H9 (cell line): ENCODE measurements at regions not wholly inside any gene's neighbourhood (a gene's known extent, or its start where the extent isn't known, plus 50 kb on each side); places are given as distances from the start of the nearest gene placed in this dataset.

Source experiments
- DNase-seq: peaks from one replicate; pipeline ENCODE4 v3.0.0-alpha.2; 2017
- H2AFZ ChIP-seq: one replicate; pipeline ENCODE4 v1.6.1; 2013; ENCODE audit warnings: mild to moderate bottlenecking, low read length, control low read depth, moderate library complexity
- H2AK5ac ChIP-seq: 2 replicates; pipeline ENCODE4 v1.6.1; 2013; ENCODE audit warnings: low read length, control low read depth, mixed read lengths; ENCODE audit not compliant: insufficient read length
- H2BK120ac ChIP-seq: one replicate; pipeline ENCODE4 v1.6.1; 2013; ENCODE audit warnings: low read depth, mild to moderate bottlenecking, low read length, control low read depth, inconsistent platforms; ENCODE audit not compliant: poor library complexity, severe bottlenecking
- H2BK12ac ChIP-seq: 2 replicates; pipeline ENCODE4 v1.6.1; 2013; ENCODE audit warnings: low read length, control low read depth, mixed read lengths, low read depth; ENCODE audit not compliant: insufficient read length
- H2BK15ac ChIP-seq: 2 replicates; pipeline ENCODE4 v1.6.1; 2013; ENCODE audit warnings: low read depth, low read length, control low read depth
- H2BK20ac ChIP-seq: one replicate; pipeline ENCODE4 v1.6.1; 2013; ENCODE audit warnings: low read depth, mild to moderate bottlenecking, low read length, control low read depth, inconsistent platforms; ENCODE audit not compliant: poor library complexity, severe bottlenecking
- H2BK5ac ChIP-seq: 2 replicates; pipeline ENCODE4 v1.6.1; 2013; ENCODE audit warnings: low read length, control low read depth, mixed read lengths; ENCODE audit not compliant: insufficient read length
- H3K14ac ChIP-seq: 2 replicates; pipeline ENCODE4 v1.6.1; 2013; ENCODE audit warnings: low read length, control low read depth; ENCODE audit not compliant: insufficient read depth
- H3K18ac ChIP-seq: 2 replicates; pipeline ENCODE4 v1.6.1; 2013; ENCODE audit warnings: low read depth, mild to moderate bottlenecking, mixed read lengths, low read length, control low read depth; ENCODE audit not compliant: insufficient read length
- H3K23ac ChIP-seq: 2 replicates; pipeline ENCODE4 v1.6.1; 2013; ENCODE audit warnings: low read length, control low read depth, mixed read lengths, low read depth; ENCODE audit not compliant: insufficient read length
- H3K23me2 ChIP-seq: 2 replicates; pipeline ENCODE4 v1.6.1; 2013; ENCODE audit warnings: low read depth, mild to moderate bottlenecking, mixed read lengths, low read length, control low read depth; ENCODE audit not compliant: insufficient read length, poor library complexity, severe bottlenecking
- H3K27ac ChIP-seq: 2 replicates; pipeline ENCODE4 v1.5.1; 2013; ENCODE audit warnings: low read length, control low read depth, mixed read lengths, low read depth; ENCODE audit not compliant: insufficient read length
- H3K27me3 ChIP-seq: 2 replicates; pipeline ENCODE4 v1.6.1; 2013; ENCODE audit warnings: low read length, control low read depth, inconsistent platforms; ENCODE audit not compliant: insufficient read depth
- H3K4ac ChIP-seq: 2 replicates; pipeline ENCODE4 v1.6.1; 2013; ENCODE audit warnings: low read depth, mild to moderate bottlenecking, control low read depth, inconsistent platforms, low read length, moderate library complexity
- H3K4me1 ChIP-seq: 2 replicates; pipeline ENCODE4 v1.6.1; 2013; ENCODE audit warnings: low read length, control low read depth, inconsistent platforms; ENCODE audit not compliant: insufficient read depth
- H3K4me2 ChIP-seq: 2 replicates; pipeline ENCODE4 v1.6.1; 2013; ENCODE audit warnings: low read length, control low read depth, mixed read lengths; ENCODE audit not compliant: insufficient read length, insufficient read depth
- H3K56ac ChIP-seq: 2 replicates; pipeline ENCODE4 v1.6.1; 2013; ENCODE audit warnings: low read depth, mild to moderate bottlenecking, mixed read lengths, low read length, control low read depth; ENCODE audit not compliant: insufficient read length
- H3K79me1 ChIP-seq: 2 replicates; pipeline ENCODE4 v1.6.1; 2013; ENCODE audit warnings: low read depth, mild to moderate bottlenecking, moderate library complexity, low read length, control low read depth, inconsistent platforms; ENCODE audit not compliant: insufficient read depth, poor library complexity, severe bottlenecking
- H3K79me2 ChIP-seq: 2 replicates; pipeline ENCODE4 v1.6.1; 2013; ENCODE audit warnings: low read length, control low read depth, inconsistent platforms; ENCODE audit not compliant: insufficient read depth
- H3K9ac ChIP-seq: 2 replicates; pipeline ENCODE4 v1.6.1; 2013; ENCODE audit warnings: low read length, control low read depth, mixed read lengths; ENCODE audit not compliant: insufficient read length; ENCODE audit errors: extremely low read depth
- H3K9me3 ChIP-seq: one replicate; pipeline ENCODE4 v1.6.1; 2013; ENCODE audit warnings: low read depth, low read length, inconsistent platforms; ENCODE audit not compliant: control insufficient read depth
- H3T11ph ChIP-seq: one replicate; pipeline ENCODE4 v1.6.1; 2013; ENCODE audit warnings: mild to moderate bottlenecking, low read length, control low read depth, inconsistent platforms
- H4K20me1 ChIP-seq: one replicate; pipeline ENCODE4 v1.6.1; 2013; ENCODE audit not compliant: control insufficient read depth, insufficient read length, insufficient read depth
- H4K5ac ChIP-seq: 2 replicates; pipeline ENCODE4 v1.6.1; 2013; ENCODE audit warnings: low read depth, mild to moderate bottlenecking, mixed read lengths, low read length, control low read depth; ENCODE audit not compliant: insufficient read length
- H4K8ac ChIP-seq: replicated peaks from 2 replicates; pipeline ENCODE4 v1.6.1; 2013; ENCODE audit warnings: low read length, control low read depth, mixed read lengths, low read depth; ENCODE audit not compliant: insufficient read length
- H4K91ac ChIP-seq: 2 replicates; pipeline ENCODE4 v1.6.1; 2013; ENCODE audit warnings: low read depth, mild to moderate bottlenecking, moderate library complexity, mixed read lengths, low read length, control low read depth; ENCODE audit not compliant: insufficient read length
- H3K27ac Mint-ChIP-seq, 3 experiments: 2 replicates in 2 of 3; 3 replicates in 1 of 3; pipeline ENCODE4 v1.8.0; 2020 to 2021; ENCODE audit warnings: mixed read lengths in 3 of 3, mild to moderate bottlenecking in 1 of 3, moderate library complexity in 1 of 3
- H3K27me3 Mint-ChIP-seq: 2 replicates; pipeline ENCODE4 v1.8.0; 2021; ENCODE audit warnings: low read depth, mild to moderate bottlenecking, moderate library complexity, mixed read lengths
- H3K36me3 Mint-ChIP-seq, 3 experiments: 2 replicates in 2 of 3; 3 replicates in 1 of 3; pipeline ENCODE4 v1.8.0; 2020 to 2021; ENCODE audit warnings: low read depth in 3 of 3, mixed read lengths in 3 of 3; ENCODE audit not compliant: insufficient read depth in 1 of 3
- H3K4me1 Mint-ChIP-seq, 2 experiments: 2 replicates each; pipeline ENCODE4 v1.8.0; 2020; ENCODE audit warnings: mixed read lengths in 2 of 2
- H3K4me3 Mint-ChIP-seq, 2 experiments: 2 replicates in 1 of 2; 3 replicates in 1 of 2; pipeline ENCODE4 v1.8.0; 2020 to 2021; ENCODE audit warnings: mild to moderate bottlenecking in 2 of 2, mixed read lengths in 2 of 2, moderate library complexity in 1 of 2
- H3K9me3 Mint-ChIP-seq, 2 experiments: 2 replicates in 1 of 2; 3 replicates in 1 of 2; pipeline ENCODE4 v1.8.0; 2020; ENCODE audit warnings: mild to moderate bottlenecking in 2 of 2, mixed read lengths in 2 of 2, moderate library complexity in 1 of 2
- CTCF ChIP-seq: fragments of 200-600 bp; sonication (generic); conservative IDR thresholded peaks from 3 replicates; pipeline ENCODE4 v1.8.0; 2021; ENCODE audit warnings: antibody characterized with exemption, mild to moderate bottlenecking
- WGBS: extraction: QIAGEN DNeasy Blood & Tissue Kit; methylation state at CpG from one replicate; pipeline ENCODE4 v1.1.7; 2013; ENCODE audit warnings: missing lambda C conversion rate, low lambda C conversion rate, mixed read lengths; ENCODE audit not compliant: insufficient read length; ENCODE audit errors: extremely low coverage; 5-methylcytosine and 5-hydroxymethylcytosine counted together

GRCh38 chr7:24051651-24052050 is 232.3 kb upstream of the NPY start:
- H2AK5ac ChIP-seq = no peak overlapping the region
- no peak overlapping the region for H2BK120ac ChIP-seq
- no peaks in the 10 kb centered on the region for H3K9me3 ChIP-seq
- no peaks in the 10 kb centered on the region for H3K27me3 Mint-ChIP-seq
- H2BK20ac ChIP-seq = no peak overlapping the region
- H3K79me2 ChIP-seq = no peaks in the 10 kb centered on the region
- no peak overlapping the region for H3K4ac ChIP-seq
- no peak overlapping the region for H3K27ac Mint-ChIP-seq
- H3K14ac ChIP-seq = no peak overlapping the region
- H3K4me3 Mint-ChIP-seq = no peak overlapping the region
- H3T11ph ChIP-seq = no peak overlapping the region
- no peak overlapping the region for H4K91ac ChIP-seq
- H2BK15ac ChIP-seq = no peak overlapping the region
- no peak overlapping the region for H2AFZ ChIP-seq
- no peak overlapping the region for H3K27ac ChIP-seq
- H3K9ac ChIP-seq = no peak overlapping the region
- no peak overlapping the region for H3K18ac ChIP-seq
- H4K5ac ChIP-seq = no peak overlapping the region
- H2BK12ac ChIP-seq = no peak overlapping the region
- H3K4me1 ChIP-seq = 0 out of 2 replicates have a peak, but pooled peaks cover 2% of the 10 kb centered on the region
- H4K20me1 ChIP-seq = no peaks in the 10 kb centered on the region
- no peaks in the 10 kb centered on the region for H3K27me3 ChIP-seq
- DNase-seq = no peak
- no peak overlapping the region for H4K8ac ChIP-seq
- peaks cover 14 to 19% of the 10 kb centered on the region in 2 experiments for H3K4me1 Mint-ChIP-seq
- no peak overlapping the region for H3K23ac ChIP-seq
- no peaks in the 10 kb centered on the region for H3K79me1 ChIP-seq
- no peak overlapping the region for H2BK5ac ChIP-seq
- no peaks in the 10 kb centered on the region for H3K9me3 Mint-ChIP-seq
- H3K4me2 ChIP-seq = no peak overlapping the region
- no peak for TF ChIP-seq CTCF
- H3K56ac ChIP-seq = no peak overlapping the region
- WGBS = no CpG with 5 or more reads among the region's 5 CpGs
- H3K36me3 Mint-ChIP-seq = no peaks in the 10 kb centered on the region
- no peaks in the 10 kb centered on the region for H3K23me2 ChIP-seq
